HG03460 (cell line): ENCODE measurements at regions not wholly inside any gene's neighbourhood (a gene's known extent, or its start where the extent isn't known, plus 50 kb on each side); places are given as distances from the start of the nearest gene placed in this dataset.

ENCODE experiments used
- ATAC-seq: cut with Tn5 transposase; IDR thresholded peaks from one replicate; pipeline ENCODE4 v1.9.1; 2021; ENCODE audit not compliant: unreplicated experiment

- ATAC-seq = no peak
Measured at GRCh38 chr16:86207350-86207749, 303.0 kb upstream of the FOXF1 start.

- ATAC-seq = no peak
Measured at GRCh38 chr16:86209202-86209601, 301.1 kb upstream of the FOXF1 start.

- no peak for ATAC-seq
Measured at GRCh38 chr16:86210403-86211193, 299.7 kb upstream of the FOXF1 start.

GRCh38 chr16:86211265-86211664 is 299.1 kb upstream of the FOXF1 start:
- ATAC-seq = no peak

GRCh38 chr16:86211800-86212199 is 298.5 kb upstream of the FOXF1 start:
- ATAC-seq = no peak

GRCh38 chr16:86212706-86213436 is 297.5 kb upstream of the FOXF1 start:
- ATAC-seq = no peak

GRCh38 chr16:86213437-86214205 is 296.7 kb upstream of the FOXF1 start:
- no peak for ATAC-seq

GRCh38 chr16:86214326-86215232 is 295.7 kb upstream of the FOXF1 start:
- no peak for ATAC-seq

- ATAC-seq = no peak
Measured at GRCh38 chr16:86215233-86215978, 294.9 kb upstream of the FOXF1 start.

- ATAC-seq = no peak
Measured at GRCh38 chr16:86215979-86216585, 294.2 kb upstream of the FOXF1 start.

GRCh38 chr16:86216591-86216990 is 293.7 kb upstream of the FOXF1 start:
- ATAC-seq = no peak

- no peak for ATAC-seq
Measured at GRCh38 chr16:86217001-86217890, 293.1 kb upstream of the FOXF1 start.

- ATAC-seq = no peak
Measured at GRCh38 chr16:86217891-86218270, 292.4 kb upstream of the FOXF1 start.

- ATAC-seq = no peak
Measured at GRCh38 chr16:86218479-86219170, 291.7 kb upstream of the FOXF1 start.

GRCh38 chr16:86219655-86220445 is 290.5 kb upstream of the FOXF1 start:
- ATAC-seq = no peak

- ATAC-seq = no peak
Measured at GRCh38 chr16:86220561-86220960, 289.8 kb upstream of the FOXF1 start.

- no peak for ATAC-seq
Measured at GRCh38 chr16:86221085-86221484, 289.2 kb upstream of the FOXF1 start.
